HepG2 (cell line): ENCODE measurements at regions not wholly inside any gene's neighbourhood (a gene's known extent, or its start where the extent isn't known, plus 50 kb on each side); places are given as distances from the start of the nearest gene placed in this dataset.
A peak's percentile ranks its signal among the peaks of the same experiment; 100 is the strongest.
"Not testable (repeated sequence)": the region's sequence is repeated elsewhere in the genome, so short reads cannot be mapped to it uniquely, and the experiment has no call there.

Source experiments
- BCL6 ChIP-seq: IDR thresholded peaks from 2 replicates; pipeline ENCODE4 v1.6.1; 2016; ENCODE audit warnings: missing genetic modification reagents, missing compliant biosample characterization
- FOSL2 ChIP-seq: sonication (generic); formaldehyde crosslinking; IDR thresholded peaks from 2 replicates; pipeline ENCODE4 v1.4.0; 2020; ENCODE audit warnings: missing genetic modification reagents
- HNF4G ChIP-seq, 2 experiments: sonication (generic) in 1 of 2; formaldehyde crosslinking in 1 of 2; IDR thresholded peaks; 2 replicates each; pipeline versions ENCODE4 v1.4.0 to v1.6.1; 2011 to 2020; ENCODE audit warnings: borderline replicate concordance in 2 of 2, low read depth in 2 of 2, mild to moderate bottlenecking in 2 of 2, low read length in 1 of 2, missing genetic modification reagents in 1 of 2, moderate library complexity in 1 of 2
- HOXA3 ChIP-seq: sonication (generic); formaldehyde crosslinking; IDR thresholded peaks from 2 replicates; pipeline ENCODE4 v1.5.0; 2020; ENCODE audit warnings: missing genetic modification reagents
- LCORL ChIP-seq, 2 experiments: fragments of 450-650 bp in 1 of 2; sonication (generic) in 1 of 2; formaldehyde crosslinking in 1 of 2; IDR thresholded peaks; 2 replicates each; pipeline versions ENCODE4 v1.5.0 to v1.6.1; 2017 to 2020; ENCODE audit warnings: antibody characterized with exemption in 1 of 2, missing genetic modification reagents in 1 of 2
- MIER3 ChIP-seq: IDR thresholded peaks from 2 replicates; pipeline ENCODE4 v1.6.1; 2016; ENCODE audit warnings: missing compliant biosample characterization, borderline replicate concordance
- NFYB ChIP-seq: sonication (generic); formaldehyde crosslinking; IDR thresholded peaks from 2 replicates; pipeline ENCODE4 v1.4.0; 2020; ENCODE audit warnings: missing genetic modification reagents
- NFYC ChIP-seq: IDR thresholded peaks from 2 replicates; pipeline ENCODE4 v1.6.1; 2016; ENCODE audit warnings: missing genetic modification reagents, missing compliant biosample characterization
- NR2F1 ChIP-seq, 2 experiments: fragments of 450-650 bp in 1 of 2; formaldehyde crosslinking in 1 of 2; IDR thresholded peaks; 2 replicates each; pipeline versions ENCODE4 v1.5.0 to v1.6.1; 2016 to 2020; ENCODE audit warnings: mild to moderate bottlenecking in 1 of 2, missing compliant biosample characterization in 1 of 2, missing genetic modification reagents in 1 of 2, moderate library complexity in 1 of 2
- PHF21A ChIP-seq: sonication (generic); formaldehyde crosslinking; IDR thresholded peaks from 2 replicates; pipeline ENCODE4 v1.5.0; 2020; ENCODE audit warnings: mild to moderate bottlenecking, missing genetic modification reagents
- RARA ChIP-seq: IDR thresholded peaks from 2 replicates; pipeline ENCODE4 v1.6.1; 2016; ENCODE audit warnings: missing genetic modification reagents, missing compliant biosample characterization
- RCOR2 ChIP-seq: IDR thresholded peaks from 2 replicates; pipeline ENCODE4 v1.6.1; 2016; ENCODE audit warnings: missing biosample characterization, missing genetic modification reagents
- SMAD3 ChIP-seq: sonication (generic); formaldehyde crosslinking; IDR thresholded peaks from 2 replicates; pipeline ENCODE4 v1.4.0; 2020; ENCODE audit warnings: missing genetic modification reagents
- SNAI1 ChIP-seq: sonication (generic); formaldehyde crosslinking; IDR thresholded peaks from 2 replicates; pipeline ENCODE4 v1.5.0; 2020; ENCODE audit warnings: mild to moderate bottlenecking, missing genetic modification reagents, borderline replicate concordance
- SOX5 ChIP-seq: IDR thresholded peaks from 2 replicates; pipeline ENCODE4 v1.6.1; 2016; ENCODE audit warnings: borderline replicate concordance
- YEATS4 ChIP-seq: sonication (generic); formaldehyde crosslinking; IDR thresholded peaks from 2 replicates; pipeline ENCODE4 v1.4.0; 2020; ENCODE audit warnings: missing genetic modification reagents, borderline replicate concordance
- ZNF292 ChIP-seq: sonication (generic); formaldehyde crosslinking; IDR thresholded peaks from 2 replicates; pipeline ENCODE4 v1.8.1; 2022; ENCODE audit warnings: mild to moderate bottlenecking, low read depth, missing genetic modification reagents, borderline replicate concordance
- ZNF331 ChIP-seq: sonication (generic); formaldehyde crosslinking; IDR thresholded peaks from 2 replicates; pipeline ENCODE4 v1.4.0; 2020; ENCODE audit warnings: missing genetic modification reagents
- ZNF878 ChIP-seq: sonication (generic); formaldehyde crosslinking; IDR thresholded peaks from 2 replicates; pipeline ENCODE4 v1.8.1; 2023; ENCODE audit warnings: mild to moderate bottlenecking, missing genetic modification reagents, moderate library complexity
- ZSCAN20 ChIP-seq: sonication (generic); formaldehyde crosslinking; IDR thresholded peaks from 2 replicates; pipeline ENCODE4 v1.4.0; 2020; ENCODE audit warnings: missing genetic modification reagents, mild to moderate bottlenecking, borderline replicate concordance
- TF ChIP-seq, protein P1 (sequence below): sonication (generic); formaldehyde crosslinking; IDR thresholded peaks from 2 replicates; pipeline ENCODE4 v1.9.0; 2022; ENCODE audit warnings: missing genetic modification reagents, mild to moderate bottlenecking, borderline replicate concordance
- TF ChIP-seq, protein P2 (sequence below): IDR thresholded peaks from 2 replicates; pipeline ENCODE4 v1.6.1; 2018; ENCODE audit warnings: missing genetic modification reagents, mild to moderate bottlenecking, missing compliant biosample characterization
- TF ChIP-seq, protein P3 (sequence below): sonication (generic); formaldehyde crosslinking; IDR thresholded peaks from 2 replicates; pipeline ENCODE4 v1.8.0; 2022; ENCODE audit warnings: mild to moderate bottlenecking, missing genetic modification reagents
- TF ChIP-seq, protein P4 (sequence below): IDR thresholded peaks from 2 replicates; pipeline ENCODE4 v1.6.1; 2016; ENCODE audit warnings: low read depth

DNA sequence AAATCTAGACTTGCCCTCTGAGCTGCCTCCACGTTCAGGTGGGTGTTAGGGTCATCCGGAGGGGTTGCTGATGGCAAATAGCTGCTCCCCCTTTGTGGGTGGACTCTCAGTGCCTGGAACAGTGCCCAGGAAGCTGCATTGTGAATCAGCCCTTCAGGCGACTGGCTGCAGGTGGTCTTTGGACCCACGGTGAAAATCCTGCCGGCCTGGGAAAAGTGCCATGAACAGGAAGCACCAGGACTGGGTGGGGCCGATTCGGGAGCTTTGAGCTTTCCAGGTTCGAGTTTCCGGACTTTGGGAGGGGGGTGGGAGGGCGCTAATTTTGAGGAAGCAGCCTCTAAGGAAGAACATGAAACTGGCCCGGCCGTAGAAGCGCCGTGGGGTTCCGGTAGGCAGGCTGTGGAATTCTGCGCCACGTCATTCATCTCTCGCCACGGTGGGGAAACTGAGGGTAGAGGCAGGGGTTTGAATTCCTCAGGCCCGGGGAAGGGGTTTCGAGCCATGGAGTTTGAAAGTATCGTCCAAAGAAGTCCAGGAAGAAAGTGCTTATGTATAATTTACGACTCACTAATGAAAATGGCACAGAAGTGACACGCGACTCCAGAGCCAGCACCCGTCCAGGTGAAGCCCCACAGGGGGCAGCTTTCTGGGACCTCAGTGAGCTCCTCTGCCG, 199.4 kb downstream of the BANP start (continued):
- TF ChIP-seq PHF21A (CRISPR knock-in tag) = peak; percentile 77
- peak; percentile 82 for TF ChIP-seq FOSL2
- TF ChIP-seq, protein P1, sequence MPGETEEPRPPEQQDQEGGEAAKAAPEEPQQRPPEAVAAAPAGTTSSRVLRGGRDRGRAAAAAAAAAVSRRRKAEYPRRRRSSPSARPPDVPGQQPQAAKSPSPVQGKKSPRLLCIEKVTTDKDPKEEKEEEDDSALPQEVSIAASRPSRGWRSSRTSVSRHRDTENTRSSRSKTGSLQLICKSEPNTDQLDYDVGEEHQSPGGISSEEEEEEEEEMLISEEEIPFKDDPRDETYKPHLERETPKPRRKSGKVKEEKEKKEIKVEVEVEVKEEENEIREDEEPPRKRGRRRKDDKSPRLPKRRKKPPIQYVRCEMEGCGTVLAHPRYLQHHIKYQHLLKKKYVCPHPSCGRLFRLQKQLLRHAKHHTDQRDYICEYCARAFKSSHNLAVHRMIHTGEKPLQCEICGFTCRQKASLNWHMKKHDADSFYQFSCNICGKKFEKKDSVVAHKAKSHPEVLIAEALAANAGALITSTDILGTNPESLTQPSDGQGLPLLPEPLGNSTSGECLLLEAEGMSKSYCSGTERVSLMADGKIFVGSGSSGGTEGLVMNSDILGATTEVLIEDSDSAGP (CRISPR knock-in tag) = peak; percentile 66
- peak; percentile 53; the same call in 1 of the 2 replicates for TF ChIP-seq YEATS4 (CRISPR knock-in tag)
- TF ChIP-seq RCOR2 (CRISPR knock-in tag) = 0 out of 2 replicates have a peak, but pooled peaks have one; percentile 46
- TF ChIP-seq LCORL (IDR thresholded peaks at IDR 0.05) = not testable (repeated sequence)
- peak; percentile 74 for TF ChIP-seq LCORL (CRISPR knock-in tag; IDR thresholded peaks at IDR 0.05)
- peak; percentile 82 for TF ChIP-seq BCL6 (CRISPR knock-in tag)
- TF ChIP-seq SNAI1 (CRISPR knock-in tag) = 0 out of 2 replicates have a peak, but pooled peaks have one; percentile 56
- peak; percentile 65 for TF ChIP-seq NFYB (CRISPR knock-in tag)
- TF ChIP-seq ZNF878 (CRISPR knock-in tag) = peak; percentile 26; the same call in 1 of the 2 replicates
- 0 out of 4 replicates have a peak, but pooled peaks have one; percentile 17 to 43 for TF ChIP-seq NR2F1 (CRISPR knock-in tag; IDR thresholded peaks at IDR 0.05)
- TF ChIP-seq HOXA3 = peak; percentile 68
- 0 out of 2 replicates have a peak, but pooled peaks have one; percentile 20 for TF ChIP-seq SMAD3
- peak; percentile 77; the same call in 1 of the 2 replicates for TF ChIP-seq MIER3 (CRISPR knock-in tag)
- TF ChIP-seq SOX5 (CRISPR knock-in tag) = peak; percentile 62; the same call in 1 of the 2 replicates
- TF ChIP-seq NFYC (CRISPR knock-in tag) = peak; percentile 66
- TF ChIP-seq ZSCAN20 (CRISPR knock-in tag) = 0 out of 2 replicates have a peak, but pooled peaks have one; percentile 48
- TF ChIP-seq HNF4G (IDR thresholded peaks at IDR 0.05; ENCODE audit: borderline replicate concordance, low read depth, low read length) = peak; percentile 60; the same call in 1 of the 2 replicates
- peak; percentile 83; the same call in 1 of the 2 replicates for TF ChIP-seq HNF4G (CRISPR knock-in tag; IDR thresholded peaks at IDR 0.05; ENCODE audit: borderline replicate concordance, low read depth)
- TF ChIP-seq, protein P2, sequence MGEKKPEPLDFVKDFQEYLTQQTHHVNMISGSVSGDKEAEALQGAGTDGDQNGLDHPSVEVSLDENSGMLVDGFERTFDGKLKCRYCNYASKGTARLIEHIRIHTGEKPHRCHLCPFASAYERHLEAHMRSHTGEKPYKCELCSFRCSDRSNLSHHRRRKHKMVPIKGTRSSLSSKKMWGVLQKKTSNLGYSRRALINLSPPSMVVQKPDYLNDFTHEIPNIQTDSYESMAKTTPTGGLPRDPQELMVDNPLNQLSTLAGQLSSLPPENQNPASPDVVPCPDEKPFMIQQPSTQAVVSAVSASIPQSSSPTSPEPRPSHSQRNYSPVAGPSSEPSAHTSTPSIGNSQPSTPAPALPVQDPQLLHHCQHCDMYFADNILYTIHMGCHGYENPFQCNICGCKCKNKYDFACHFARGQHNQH (CRISPR knock-in tag) = peak; percentile 46; the same call in 1 of the 2 replicates
- TF ChIP-seq, protein P3, sequence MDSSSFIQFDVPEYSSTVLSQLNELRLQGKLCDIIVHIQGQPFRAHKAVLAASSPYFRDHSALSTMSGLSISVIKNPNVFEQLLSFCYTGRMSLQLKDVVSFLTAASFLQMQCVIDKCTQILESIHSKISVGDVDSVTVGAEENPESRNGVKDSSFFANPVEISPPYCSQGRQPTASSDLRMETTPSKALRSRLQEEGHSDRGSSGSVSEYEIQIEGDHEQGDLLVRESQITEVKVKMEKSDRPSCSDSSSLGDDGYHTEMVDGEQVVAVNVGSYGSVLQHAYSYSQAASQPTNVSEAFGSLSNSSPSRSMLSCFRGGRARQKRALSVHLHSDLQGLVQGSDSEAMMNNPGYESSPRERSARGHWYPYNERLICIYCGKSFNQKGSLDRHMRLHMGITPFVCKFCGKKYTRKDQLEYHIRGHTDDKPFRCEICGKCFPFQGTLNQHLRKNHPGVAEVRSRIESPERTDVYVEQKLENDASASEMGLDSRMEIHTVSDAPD (CRISPR knock-in tag) = peak; percentile 91
- TF ChIP-seq, protein P4, sequence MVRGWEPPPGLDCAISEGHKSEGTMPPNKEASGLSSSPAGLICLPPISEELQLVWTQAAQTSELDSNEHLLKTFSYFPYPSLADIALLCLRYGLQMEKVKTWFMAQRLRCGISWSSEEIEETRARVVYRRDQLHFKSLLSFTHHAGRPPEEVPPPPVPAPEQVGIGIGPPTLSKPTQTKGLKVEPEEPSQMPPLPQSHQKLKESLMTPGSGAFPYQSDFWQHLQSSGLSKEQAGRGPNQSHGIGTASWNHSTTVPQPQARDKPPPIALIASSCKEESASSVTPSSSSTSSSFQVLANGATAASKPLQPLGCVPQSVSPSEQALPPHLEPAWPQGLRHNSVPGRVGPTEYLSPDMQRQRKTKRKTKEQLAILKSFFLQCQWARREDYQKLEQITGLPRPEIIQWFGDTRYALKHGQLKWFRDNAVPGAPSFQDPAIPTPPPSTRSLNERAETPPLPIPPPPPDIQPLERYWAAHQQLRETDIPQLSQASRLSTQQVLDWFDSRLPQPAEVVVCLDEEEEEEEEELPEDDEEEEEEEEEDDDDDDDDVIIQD (CRISPR knock-in tag) = peak; percentile 54; the same call in 1 of the 2 replicates
- peak; percentile 56; the same call in 1 of the 2 replicates for TF ChIP-seq ZNF292
- peak; percentile 76 for TF ChIP-seq RARA (CRISPR knock-in tag)
- TF ChIP-seq ZNF331 (CRISPR knock-in tag) = peak; percentile 20; the same call in 1 of the 2 replicates
